GM18511 (cell line): ENCODE measurements at regions not wholly inside any gene's neighbourhood (a gene's known extent, or its start where the extent isn't known, plus 50 kb on each side); places are given as distances from the start of the nearest gene placed in this dataset.

Experiments used
- ATAC-seq: cut with Tn5 transposase; IDR thresholded peaks from one replicate; pipeline ENCODE4 v1.9.1; 2021; ENCODE audit warnings: mild to moderate bottlenecking, moderate library complexity; ENCODE audit not compliant: unreplicated experiment

DNA sequence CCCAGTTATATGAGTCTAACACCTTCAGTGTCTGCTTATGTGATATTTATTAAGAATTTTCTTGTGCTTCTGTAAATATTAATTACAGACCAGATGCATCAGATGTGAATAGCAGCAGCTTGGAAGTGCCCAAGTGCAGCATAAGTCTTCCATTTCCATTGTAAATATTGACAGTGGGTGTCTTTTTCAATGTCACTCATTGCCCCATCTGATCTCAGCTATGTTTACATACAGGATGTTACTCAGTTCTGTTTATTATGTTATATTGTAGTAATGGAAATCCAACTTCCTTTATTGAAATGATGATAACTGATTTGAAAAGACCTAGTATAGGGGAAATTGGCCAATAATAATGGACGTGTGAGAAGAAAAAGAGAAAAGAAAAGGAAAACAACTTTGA is 296.7 kb downstream of the SAMD5 start:
- ATAC-seq, result no peak

DNA sequence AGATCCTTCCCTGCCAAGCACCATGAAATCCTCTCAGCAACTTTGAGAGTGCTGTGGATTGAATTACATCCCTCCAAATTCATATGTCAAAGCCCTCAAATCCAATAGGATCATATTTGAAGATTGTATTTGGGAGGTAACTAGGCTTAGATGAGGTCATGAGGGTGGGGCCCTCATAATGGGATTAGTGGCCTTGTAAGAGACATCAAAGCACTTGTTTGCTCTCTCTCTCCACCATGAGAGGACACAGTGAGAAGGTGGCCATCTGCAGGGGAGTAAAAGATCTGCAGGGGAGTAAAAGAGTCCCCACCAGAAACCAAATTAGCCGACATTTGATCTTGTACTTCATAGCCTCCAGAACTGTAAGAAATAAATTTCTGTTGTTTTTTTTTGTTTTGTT is 298.2 kb downstream of the SAMD5 start:
- no peak for ATAC-seq

DNA sequence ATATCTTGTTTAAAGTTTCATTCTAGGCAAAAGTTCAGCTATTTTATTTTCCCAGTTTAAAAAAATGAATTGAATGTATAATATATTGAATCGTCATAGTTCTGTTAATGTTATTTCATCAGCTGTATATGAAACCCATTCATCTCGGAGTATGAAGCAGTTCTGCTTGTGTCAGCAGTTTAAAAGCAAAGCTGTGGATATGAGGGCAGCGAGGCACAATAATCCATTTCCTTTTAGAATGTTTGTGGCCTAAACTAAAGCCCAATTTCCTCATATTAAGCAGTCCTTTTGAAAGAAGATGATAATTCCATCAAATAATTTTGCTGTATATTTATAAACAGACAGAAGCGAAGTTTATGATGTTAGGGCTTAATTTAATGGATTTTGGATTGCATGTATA is 300.1 kb downstream of the SAMD5 start:
- no peak for ATAC-seq

DNA sequence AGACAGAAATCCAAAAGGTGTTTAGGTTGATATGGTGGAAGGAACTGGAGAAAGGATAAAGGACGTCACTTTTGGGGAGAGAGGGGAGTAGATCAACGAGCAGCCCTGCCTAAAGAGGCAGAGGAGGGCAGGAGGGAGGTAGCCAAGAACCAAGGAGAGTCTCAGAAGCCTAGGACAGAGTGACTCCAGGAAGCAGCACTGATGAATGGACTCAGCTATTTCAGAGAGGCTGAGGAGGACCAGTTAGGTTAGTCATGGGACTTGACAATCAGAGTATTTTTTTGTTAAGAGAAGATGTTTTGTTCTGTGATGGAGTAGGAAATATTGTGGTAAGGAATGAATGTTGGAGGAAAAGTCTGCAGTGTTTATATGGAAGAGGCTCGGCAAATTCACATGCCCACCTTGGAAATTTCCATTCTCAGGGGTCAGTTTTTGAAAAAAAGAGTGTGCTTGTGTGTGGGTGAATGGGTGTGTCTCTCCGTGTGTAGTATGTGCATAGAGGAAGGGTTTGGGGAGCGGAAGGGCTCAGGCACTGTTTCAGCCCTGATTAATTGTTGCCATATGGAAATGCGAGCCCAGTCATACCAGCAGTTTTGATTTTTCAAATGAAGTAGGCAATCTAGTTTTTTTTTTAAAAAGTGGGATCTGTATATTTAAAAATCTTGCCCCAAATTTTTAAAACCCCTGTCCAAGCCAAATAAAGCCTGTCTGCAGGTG is 303.6 kb downstream of the SAMD5 start:
- ATAC-seq, result no peak

DNA sequence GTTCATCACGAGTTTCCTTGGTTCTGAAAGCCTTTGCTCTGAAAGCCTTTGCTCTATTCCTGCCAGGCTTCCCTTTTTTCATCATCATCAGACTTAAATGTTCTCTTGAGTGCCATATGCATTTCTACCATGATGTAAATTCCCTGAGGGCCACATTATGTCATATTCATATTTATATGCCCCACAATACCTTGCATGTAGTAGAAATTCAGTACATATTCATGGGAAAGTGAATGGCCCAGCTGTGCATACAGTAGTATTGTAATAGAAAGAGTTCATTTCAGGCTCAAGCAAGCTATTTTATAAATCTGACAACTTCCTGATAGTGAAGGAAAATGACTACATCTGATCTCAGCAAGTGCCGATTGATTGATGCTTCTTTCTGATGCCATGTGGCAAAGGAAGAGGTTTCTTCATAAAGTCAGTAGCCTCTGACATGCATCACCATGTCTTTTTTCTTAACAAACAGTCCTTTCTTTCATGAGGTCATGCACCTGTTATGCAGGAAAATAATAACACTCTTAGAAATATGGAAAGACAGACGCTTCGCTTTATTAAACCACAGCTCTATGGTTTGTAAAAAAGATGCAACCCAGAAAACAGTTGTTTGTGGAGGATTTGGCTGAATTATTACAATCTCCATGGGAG is 308.7 kb downstream of the SAMD5 start:
- ATAC-seq, result no peak

DNA sequence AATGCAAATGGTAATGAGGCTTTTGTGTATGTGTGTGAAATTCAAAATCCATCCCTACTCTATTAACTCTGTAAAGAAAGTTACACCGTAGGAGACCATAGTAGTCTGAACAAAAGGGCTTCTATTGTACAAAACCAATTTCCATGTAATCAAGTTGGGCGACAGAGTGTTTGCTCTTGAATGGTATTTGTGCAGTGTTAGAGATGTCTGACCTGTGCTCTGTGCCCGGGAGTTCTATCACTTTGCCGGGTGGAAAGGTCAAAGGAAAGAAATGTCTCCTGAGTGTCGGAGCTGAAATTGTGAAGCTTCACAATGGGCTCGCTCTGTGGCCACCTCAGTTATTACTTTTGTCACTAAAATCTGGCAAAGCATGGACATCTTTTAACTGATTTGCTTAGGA is 312.0 kb downstream of the SAMD5 start:
- no peak for ATAC-seq

DNA sequence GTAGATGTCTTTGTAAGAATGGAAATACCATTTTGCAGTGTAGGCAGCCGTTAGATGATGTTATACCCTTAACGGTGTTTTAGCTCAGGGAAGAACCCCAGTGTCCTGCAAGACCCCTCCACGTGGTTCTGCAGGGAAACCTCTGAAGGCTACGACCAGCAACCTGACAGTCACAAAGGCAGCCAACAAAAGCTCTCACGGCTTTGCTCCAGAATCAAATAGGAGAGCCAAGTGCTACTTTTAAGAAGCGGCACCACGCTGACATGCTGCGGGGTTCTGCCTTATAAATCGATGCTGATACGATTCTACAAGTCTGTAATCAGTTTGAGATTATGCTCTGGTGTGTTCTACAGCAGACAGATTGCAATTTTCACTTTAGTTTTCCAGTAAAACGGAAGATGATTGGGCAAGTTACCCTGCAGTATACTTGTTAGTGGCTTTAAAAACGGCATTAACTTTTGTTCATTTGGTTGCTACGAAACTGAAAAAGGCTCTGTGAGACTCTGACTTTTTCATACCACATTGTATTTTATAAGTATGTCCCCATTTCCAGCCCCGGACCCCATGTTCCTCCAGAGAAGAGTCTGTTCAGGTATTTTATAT is 312.9 kb downstream of the SAMD5 start:
- no peak for ATAC-seq

DNA sequence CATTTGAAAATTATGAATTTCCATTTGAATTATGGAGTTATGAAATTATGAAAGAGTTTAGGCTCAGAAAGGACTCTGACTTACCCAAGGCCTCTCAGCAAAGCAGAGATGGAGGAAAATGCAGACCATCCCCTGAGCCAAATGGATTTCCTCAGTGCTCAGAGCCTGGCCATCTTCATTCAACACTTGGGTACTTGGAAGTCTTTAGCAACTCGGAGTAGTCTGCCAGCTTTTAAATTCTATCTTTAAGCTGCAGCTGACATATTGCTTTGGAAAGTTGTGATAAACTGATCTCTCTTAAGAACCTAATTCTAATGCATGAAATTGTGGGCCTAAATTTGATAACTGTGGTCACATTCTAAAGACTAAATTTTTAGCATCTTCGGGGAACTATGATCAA is 315.4 kb downstream of the SAMD5 start:
- no peak for ATAC-seq

DNA sequence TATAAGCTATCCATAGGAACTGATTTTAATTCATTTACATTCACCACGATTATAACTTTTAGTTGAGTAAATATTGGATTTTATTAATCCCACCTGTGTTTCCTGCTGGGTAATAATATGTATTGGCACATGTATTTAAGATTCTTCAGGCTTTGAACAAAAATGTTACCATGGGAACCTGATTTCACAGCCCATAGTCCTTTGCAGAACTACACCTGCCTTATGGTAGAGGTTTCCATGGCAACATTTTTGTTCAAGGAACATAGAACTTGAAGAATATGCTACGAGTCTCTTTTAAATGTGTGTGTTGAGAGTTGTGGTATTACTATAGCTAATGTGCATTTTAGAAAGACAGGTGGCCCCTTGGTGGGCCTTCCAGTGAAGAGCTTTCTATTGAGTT is 317.4 kb downstream of the SAMD5 start:
- ATAC-seq, result no peak

DNA sequence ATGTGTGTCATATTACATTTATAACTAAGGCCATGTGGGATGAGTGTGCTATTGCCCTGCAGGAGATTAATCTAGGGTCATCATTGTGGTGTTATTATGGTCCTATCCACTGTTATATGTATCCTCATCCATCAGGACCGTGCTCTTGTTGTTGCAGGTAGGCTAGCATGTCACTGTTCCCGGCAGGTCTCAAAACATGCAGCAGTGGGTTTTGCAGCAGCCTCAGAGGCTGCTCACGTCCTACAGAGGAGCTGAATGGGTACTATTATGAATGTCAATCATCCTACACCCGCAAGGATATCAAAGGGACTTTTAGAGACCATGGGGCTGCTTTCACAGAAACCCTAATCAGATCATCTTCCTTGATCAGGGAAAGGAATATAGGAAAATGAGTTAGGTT is 318.2 kb downstream of the SAMD5 start:
- no peak for ATAC-seq

DNA sequence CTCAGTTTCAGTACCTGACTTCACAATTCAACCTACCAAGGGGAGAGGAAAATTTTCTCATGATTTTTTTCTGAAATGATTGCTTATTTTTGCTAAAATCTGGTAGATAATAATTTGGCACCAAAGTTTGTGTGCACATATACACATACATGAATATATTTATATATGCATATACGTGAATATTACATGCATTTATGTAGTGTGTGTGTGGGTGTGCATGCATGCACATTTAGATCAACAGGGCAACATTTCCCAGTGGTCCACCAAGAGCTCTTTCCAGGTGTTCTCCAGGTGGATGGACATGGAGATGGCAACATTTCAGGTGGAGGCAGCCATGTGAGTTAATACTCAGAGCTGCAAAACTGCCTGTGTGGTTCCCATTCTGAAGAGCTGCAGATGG is 320.9 kb downstream of the SAMD5 start:
- ATAC-seq, result no peak

DNA sequence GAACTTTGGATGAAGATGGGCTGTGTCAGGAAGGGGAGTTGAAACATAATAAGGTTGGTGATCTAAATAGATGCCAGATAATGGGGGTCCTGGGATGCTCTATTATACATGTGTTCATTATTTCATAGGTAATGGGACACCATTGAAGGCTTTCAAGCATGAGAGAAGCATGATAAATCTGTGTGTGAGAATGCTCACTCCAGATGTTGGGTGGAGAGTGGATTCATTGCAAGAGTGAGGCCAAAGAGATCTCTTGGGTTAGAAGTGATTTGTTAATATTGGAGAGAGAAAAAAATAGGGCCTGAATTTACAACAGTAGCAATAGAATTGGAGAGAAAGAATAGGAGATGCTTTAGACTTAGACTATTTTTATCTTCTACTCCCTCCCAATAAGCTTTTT is 321.3 kb downstream of the SAMD5 start:
- ATAC-seq, result no peak

DNA sequence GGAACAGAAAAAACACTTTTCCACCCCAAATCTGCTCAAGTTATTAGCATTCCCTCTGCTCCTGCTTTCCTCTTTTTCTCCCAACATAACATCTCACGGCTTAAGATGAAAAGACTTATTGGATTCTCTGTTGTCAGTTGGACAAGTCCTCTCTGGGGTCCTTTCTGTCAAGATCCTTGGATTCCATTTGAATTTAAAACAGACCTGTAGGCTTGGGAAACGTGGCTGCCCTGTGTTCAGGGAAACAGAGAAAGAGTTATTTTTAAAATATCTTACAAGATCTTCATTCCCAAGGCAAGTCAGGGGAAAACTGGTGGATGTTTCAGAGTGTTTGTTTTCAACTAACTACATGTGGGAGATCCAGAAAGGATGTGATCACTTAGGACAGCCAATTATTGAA is 322.9 kb downstream of the SAMD5 start:
- no peak for ATAC-seq

DNA sequence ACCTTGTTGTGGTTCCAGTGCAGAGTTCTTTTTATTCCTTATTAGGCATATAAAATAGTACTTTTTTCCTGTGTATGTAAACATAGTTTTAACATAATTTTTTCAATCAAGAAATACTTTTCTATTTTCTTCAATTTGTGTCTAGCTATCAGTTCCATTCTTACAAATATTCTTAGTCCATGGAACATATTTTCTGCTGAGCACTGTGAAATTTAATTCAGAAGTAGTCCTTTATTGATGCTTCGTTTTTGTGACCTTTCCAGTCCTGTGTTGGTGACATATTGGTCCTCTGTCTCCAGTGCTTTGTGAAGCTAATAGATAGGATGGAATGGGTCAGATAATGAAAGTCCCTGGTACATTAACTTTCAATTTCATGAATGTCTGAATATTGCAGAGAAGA is 325.1 kb downstream of the SAMD5 start:
- ATAC-seq, result no peak

DNA sequence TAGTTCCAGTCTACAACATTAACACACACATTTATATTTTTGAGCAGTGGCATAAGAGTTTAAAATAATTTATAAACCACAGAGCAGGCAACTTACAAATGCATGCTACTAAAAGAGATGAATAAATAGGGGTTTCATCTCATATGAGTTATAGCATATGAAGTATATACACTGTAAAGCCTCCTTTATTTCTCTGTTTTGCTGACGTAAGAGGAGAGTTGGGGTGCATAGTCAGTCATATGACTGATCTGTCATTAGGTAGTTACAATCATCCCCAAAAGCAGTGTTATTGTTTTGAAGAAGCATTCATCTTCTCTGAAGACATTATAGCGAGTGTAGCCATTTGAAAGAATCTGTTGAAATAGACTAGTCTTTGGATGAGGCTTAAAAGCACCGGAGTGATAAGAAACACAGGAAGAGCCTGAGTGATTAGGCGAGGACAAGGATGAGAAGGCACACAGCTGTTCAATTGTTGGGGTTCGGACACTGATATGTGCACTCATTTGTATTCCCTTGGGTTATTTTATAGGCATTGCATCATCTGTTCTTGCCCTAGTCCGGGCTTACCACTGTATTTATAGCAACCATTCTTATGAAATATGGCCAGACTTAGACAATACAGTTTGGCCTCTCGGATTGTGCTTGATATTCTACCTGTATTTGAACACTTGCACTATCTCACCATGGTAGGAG is 325.7 kb downstream of the SAMD5 start:
- ATAC-seq, result no peak

DNA sequence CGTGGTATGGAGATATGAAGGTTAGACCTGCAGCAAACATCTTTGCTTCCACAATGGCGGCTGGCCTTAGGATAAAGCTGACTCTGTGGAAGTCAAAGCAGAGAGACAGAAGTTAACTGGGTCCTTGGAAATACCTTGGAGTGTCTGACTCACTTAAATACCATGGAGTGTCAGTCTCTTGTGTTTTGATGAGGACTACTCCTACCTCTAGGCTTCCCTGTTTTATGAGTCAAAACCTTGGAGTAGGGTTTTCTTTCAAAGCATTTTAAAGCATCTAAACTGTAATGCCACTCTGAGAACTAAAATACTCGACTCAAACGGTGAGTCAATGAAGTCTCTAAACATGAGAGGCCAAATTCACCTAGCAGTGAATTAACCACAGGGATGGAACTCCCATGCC is 329.1 kb downstream of the SAMD5 start:
- no peak for ATAC-seq

DNA sequence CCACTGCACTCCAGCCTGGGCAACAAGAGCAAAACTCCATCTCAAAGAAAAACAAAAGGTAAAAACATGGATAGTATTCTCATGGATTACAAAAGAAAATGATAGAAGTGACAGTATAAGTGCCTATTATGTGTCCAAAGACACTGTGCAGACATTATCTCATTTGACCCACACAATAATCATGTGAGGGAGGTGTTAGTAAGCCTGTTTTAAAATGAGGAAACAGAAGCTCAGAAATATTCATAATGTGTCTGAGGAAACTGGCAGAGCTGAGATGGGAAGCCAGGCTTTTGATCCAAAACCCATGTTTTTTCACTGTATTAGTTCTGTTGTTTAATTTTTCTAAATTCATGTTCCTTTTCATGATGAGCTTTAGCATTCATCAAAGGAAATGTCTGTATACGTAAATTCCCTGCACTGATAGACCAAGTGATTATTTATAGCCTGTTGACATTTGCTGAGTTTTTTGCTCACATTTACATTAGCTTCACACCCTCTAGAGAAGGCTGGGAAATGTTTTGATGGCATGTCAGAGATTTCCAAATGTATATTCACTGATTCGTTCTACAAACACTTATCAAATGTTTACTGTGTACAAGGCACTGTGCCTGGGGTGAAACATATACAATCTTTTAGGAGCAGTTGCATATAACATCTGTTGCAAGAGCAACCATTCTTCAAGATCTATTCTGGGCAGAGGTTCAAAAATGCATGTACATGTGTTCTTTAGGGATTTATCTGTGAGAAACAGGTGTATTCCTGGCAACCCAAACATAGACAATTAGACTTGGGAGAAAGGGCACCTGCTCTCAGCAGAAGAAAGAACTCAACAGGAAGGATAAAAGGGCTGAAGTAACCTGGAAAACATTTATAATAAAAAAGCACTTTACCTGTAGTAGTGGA is 331.5 kb downstream of the SAMD5 start:
- ATAC-seq, result no peak

DNA sequence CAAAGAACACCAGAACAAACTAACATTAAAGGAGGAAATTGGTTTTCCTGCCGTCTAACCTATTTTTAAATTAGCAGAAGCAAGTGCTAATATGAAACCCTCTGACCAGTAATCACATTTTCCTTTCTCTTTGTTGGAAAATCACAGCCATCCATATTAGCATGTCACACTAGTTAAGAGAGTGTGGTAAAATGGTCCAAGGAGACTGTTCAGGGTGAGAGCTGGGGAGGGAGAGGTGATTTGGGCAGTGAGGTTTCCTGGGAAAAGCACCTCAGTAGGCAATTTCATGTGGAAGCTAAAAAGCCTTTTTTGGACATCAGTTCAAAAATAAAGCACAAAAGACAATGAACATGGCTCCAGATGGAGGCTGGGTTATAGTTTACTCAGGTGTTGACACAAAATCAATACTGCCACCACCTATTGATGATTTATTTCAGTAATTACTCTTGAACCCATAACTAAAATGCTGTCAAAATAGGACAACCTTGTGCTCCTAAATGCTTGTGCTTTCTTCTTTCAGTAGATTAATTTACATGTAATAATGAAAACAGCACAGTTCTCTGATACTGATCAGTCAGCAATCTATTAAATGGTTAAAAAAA is 333.2 kb downstream of the SAMD5 start:
- no peak for ATAC-seq

DNA sequence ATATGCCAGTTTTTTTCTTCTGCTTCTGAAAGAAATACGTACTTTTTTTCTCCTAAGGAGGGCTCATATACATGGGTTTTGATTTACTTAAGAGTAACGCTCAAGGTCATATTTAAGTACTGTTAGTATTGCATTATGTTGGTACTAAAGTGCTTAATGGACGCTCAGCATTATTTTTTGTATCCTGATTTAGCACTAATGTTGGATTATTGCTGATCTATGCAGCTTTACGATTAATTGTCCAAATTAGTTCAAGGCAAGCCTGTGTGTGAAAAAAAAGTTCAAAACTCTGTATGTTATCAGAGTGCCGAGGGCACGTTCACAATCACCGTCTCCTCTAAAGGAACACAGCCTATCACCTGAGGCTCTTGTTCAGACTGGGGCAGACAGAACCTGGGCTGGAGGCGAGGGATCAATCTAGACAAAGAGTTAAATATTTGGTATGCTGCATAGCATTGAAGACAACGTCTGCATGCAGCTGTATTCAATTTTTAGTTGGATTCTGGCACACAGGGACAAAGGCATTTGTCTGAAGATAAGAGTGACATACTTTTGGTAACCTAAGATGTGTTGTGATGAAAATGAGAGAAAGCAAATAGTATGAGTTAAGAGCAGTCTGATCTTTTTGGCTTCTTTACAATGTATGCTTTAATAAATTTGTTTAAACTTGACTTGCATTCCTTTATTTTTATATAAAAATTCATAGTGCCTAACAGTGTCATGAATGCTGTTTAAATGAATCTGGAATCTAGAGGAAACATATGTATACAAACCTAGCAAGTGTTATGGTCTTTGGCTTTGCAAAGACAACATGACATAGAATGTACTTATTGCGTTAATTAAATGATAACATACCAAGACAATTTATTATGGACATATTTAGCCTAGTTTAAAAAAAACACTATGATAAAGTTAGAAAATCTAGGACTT is 341.2 kb downstream of the SAMD5 start:
- no peak for ATAC-seq
